Left renal pelvis (tissue), 4 donors: ENCODE measurements at regions not wholly inside any gene's neighbourhood (a gene's known extent, or its start where the extent isn't known, plus 50 kb on each side); places are given as distances from the start of the nearest gene placed in this dataset.
"Not testable (repeated sequence)": the region's sequence is repeated elsewhere in the genome, so short reads cannot be mapped to it uniquely, and the experiment has no call there.

ENCODE experiments used
- DNase-seq, 4 donors: peaks; one replicate each; pipeline ENCODE4 v3.0.0-alpha.2; 2013; ENCODE audit warnings: low read depth in 4 of 4, low spot score in 3 of 4

- not testable (repeated sequence) for DNase-seq
Measured at GRCh38 chr9:94472063-94472462, 82.8 kb upstream of the PCAT7 start.

- DNase-seq, result no peak
Measured at GRCh38 chr9:94472806-94473360, 82.0 kb upstream of the PCAT7 start.

DNA sequence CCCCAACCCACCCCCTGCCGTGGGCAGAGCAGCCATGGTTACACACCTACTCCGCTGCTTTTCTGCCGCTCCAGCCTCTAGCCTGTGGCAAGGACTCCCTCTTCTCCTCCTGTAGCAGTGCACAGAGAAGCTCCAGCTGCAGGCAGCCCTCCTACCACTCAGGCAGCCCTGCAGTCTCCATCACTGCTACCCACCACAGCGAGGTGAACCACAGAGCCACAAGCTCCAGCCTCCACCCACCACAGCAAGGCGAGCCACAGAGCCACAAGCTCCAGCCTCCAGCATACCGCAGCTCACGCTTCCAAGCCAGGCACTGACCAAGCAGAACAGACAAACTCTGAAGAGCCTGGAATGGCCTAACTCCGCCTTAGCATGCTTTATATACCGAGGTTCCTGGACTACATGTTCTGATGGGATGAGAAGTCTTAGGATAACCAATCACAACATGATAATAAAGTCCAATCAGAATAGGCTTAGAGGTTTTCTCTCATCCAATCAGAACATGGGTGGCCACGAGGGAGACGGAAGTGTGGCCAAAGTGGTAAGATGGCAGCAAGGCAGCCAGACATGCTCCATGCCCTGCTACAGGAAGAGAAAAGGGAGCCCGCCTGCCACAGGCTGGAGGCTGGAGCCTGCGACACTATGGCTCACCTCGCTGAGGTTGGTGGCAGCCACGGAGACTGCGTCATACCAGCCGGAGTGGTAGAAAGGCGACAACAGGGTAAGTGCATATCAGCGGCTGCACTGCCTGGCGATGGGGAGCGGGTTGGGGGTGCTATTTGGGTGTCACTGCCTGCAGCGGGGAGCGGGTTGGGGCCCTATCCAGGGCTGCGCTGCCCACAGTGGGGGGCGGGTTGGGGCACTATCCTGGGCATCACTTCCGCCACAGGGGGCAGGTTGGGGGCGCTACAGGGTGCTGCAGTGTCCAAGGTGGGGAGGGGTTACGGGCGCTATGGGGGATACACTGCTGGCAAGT lies 75.8 kb upstream of the PCAT7 start:
- DNase-seq, result no peak

- DNase-seq, result no peak
Measured at GRCh38 chr9:94479757-94480156, 75.1 kb upstream of the PCAT7 start.

- DNase-seq, result no peak
Measured at GRCh38 chr9:94480205-94480604, 74.7 kb upstream of the PCAT7 start.

DNA sequence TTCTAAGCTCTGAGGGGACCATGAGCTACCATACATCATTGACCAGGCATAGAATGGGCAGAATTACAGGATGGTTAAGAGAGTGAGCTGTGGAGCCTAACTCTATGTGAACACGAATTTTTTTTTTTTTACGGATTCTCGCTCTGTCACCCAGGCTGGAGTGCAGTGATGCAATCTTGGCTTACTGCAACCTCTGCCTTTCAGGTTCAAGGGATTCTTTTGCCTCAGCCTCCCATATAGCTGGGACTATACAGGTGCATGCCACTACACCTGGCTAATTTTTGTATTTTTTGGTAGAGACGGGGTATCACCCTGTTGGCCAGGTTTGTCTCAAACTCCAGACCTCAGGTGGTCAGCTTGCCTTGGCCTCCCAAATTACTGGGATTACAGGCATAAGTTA lies 72.8 kb upstream of the PCAT7 start:
- DNase-seq, result no peak

DNA sequence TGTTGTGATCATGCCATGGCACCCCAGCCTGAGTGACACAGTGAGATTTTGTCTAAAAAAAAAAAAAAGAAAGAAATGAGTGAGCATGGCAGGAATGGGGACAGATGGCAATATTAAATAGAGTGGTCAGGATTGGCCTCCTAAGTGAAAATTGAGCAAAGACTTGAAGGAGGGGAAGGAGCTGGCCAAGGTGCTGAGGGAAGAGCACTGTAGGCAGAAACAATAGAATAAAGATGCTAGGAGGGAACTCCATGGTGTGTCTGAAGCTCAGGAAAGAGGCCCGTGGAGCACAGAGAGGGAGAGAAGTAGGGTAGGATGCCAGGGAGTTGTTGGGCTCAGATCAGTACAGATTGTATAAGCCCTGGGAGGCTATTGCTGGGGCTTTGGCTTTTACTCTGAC lies 64.4 kb upstream of the PCAT7 start:
- DNase-seq, result peak in 1 of 4 donors; percentile 8

DNA sequence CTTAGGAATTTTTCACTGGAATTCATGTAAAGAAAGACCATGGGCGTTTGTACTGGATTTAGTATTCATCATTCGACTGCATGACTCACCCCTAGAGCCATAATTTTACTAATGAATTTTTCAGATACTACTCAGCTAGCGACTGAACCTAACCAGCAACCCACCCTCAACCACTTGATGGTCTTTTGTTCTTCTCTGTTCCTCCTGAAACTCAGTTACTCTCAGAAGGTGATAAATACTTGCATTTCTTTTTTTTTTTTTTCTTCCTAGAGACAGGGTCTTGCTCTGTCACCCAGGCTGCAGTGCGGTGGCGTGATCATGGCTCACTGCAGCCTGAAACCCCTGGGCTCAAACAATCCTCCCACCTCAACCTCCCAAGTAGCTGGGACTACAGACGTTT lies 62.8 kb upstream of the PCAT7 start:
- DNase-seq, result not testable (repeated sequence)

DNA sequence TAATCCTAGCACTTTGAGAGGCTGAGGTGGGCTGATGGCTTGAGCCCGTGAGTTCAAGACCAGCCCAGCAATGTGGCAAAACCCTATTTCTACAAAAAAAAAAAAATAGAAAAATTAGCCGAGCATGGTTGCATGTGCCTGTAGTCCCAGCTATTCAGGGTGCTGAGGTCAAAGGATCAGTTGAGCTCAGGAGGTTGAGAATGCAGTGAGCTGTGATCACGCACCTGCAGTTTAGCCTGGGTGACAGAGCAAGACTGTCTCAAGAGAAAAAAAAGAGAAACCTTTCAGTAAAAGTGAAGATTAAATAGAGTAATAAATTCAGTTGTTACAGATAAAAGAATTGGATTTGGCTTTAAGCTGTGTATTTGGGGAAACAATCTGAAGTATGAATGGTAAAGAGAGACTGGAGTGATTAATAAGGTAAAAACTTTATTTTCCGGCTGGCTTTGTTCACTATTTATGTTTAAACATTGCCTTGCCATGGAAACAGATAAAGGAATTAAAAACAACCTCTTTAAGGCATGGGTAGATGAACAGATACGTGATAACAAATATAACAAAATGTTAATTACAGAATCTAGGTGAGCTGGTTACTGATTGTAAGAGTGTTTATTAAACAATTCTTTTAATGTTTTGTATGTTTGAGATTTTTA lies 56.0 kb upstream of the PCAT7 start:
- DNase-seq, result no peak

DNA sequence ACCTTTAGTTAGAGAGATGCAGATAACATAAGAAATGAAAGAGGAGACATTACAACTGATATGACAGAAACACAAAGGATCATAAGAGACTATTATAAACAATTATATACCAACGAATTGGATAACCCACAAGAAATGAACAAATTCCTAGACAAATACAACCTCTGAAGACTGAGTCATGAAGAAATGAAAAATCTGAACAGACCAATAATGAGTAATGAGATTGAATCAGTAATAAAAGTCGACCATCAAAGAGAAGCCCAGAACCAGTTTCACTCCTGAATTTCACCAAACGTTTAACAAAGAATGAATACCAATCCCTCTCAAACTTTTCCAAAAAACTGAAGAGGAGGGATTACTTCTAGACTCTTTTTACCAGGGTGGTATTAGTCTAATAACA lies 50.5 kb upstream of the PCAT7 start:
- DNase-seq, result no peak
